ENCODE measurements at regions not wholly inside any gene's neighbourhood (a gene's known extent, or its start where the extent isn't known, plus 50 kb on each side); places are given as distances from the start of the nearest gene placed in this dataset.

DNA sequence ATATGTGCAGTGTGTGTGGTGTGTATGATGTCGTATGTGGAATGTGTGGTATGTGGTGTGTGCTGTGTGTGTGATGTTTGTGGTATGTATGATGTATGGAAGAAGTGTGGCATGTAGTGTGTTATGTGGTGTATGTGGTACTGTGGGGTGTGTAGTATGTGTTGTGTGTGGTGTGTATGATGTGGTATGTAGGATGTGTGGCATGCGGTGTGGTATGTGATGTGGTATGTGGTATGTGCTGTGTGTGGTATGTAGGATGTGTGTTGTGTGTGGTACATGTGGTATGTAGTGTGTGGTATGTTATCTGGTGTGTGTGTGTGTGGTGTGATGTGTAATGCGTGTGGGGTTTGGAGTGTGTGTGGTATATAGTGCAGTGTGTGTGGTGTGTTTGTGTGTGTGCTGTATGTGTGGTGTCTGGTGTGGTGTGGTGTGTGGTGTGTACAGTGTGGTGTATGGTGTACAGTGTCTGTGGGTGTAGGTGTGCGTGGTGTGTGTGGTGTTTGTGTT, 129.6 kb downstream of the ATP6V0E2 start:
- TF ChIP-seq, protein P1, sequence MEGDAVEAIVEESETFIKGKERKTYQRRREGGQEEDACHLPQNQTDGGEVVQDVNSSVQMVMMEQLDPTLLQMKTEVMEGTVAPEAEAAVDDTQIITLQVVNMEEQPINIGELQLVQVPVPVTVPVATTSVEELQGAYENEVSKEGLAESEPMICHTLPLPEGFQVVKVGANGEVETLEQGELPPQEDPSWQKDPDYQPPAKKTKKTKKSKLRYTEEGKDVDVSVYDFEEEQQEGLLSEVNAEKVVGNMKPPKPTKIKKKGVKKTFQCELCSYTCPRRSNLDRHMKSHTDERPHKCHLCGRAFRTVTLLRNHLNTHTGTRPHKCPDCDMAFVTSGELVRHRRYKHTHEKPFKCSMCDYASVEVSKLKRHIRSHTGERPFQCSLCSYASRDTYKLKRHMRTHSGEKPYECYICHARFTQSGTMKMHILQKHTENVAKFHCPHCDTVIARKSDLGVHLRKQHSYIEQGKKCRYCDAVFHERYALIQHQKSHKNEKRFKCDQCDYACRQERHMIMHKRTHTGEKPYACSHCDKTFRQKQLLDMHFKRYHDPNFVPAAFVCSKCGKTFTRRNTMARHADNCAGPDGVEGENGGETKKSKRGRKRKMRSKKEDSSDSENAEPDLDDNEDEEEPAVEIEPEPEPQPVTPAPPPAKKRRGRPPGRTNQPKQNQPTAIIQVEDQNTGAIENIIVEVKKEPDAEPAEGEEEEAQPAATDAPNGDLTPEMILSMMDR (IDR thresholded peaks at IDR 0.05): no peak
- no peak for TF ChIP-seq POLR2A (IDR thresholded peaks at IDR 0.05)

Data from right lobe of liver (tissue), 4 donors.